H7 (cell line): ENCODE measurements at regions not wholly inside any gene's neighbourhood (a gene's known extent, or its start where the extent isn't known, plus 50 kb on each side); places are given as distances from the start of the nearest gene placed in this dataset.

ENCODE experiments used
- DNase-seq: peaks from one replicate; pipeline ENCODE4 v3.0.0; 2012
- H3K27me3 ChIP-seq: 2 replicates; pipeline ENCODE4 v1.6.0; 2011; ENCODE audit warnings: mild to moderate bottlenecking, low read length; ENCODE audit not compliant: control insufficient read depth, insufficient read depth
- H3K36me3 ChIP-seq: replicated peaks from 2 replicates; pipeline ENCODE4 v1.5.1; 2011; ENCODE audit warnings: low read length; ENCODE audit not compliant: control insufficient read depth, insufficient read depth
- H3K4me3 ChIP-seq: 2 replicates; pipeline ENCODE4 v1.5.1; 2011; ENCODE audit warnings: low read depth, mild to moderate bottlenecking, control low read depth, low read length, moderate library complexity; ENCODE audit not compliant: insufficient read depth

DNA sequence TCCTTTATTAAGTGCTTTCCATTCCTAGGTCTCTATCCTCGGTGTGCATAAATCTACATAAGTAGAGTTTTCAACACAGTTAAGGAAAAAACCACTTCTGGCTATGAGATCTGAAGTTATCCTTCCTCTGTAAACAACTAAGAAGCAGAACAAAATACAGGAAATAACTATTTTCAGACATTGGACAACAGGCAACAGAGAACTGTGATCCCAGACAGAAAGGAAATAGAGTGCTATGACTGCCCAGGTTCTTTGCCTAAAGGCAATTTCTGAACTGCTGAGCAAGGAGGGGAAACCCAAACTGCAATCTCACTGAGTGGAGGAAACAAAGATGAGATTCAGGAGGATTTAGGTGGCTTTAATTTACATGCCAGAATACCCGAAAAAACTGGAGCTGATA is 285.4 kb downstream of the SNX13 start:
- no peak for DNase-seq
- Histone ChIP-seq H3K27me3 (no peaks in the 10 kb centered on the region), H3K36me3 (no peaks in the 10 kb centered on the region), H3K4me3 (no peak overlapping the region)

DNA sequence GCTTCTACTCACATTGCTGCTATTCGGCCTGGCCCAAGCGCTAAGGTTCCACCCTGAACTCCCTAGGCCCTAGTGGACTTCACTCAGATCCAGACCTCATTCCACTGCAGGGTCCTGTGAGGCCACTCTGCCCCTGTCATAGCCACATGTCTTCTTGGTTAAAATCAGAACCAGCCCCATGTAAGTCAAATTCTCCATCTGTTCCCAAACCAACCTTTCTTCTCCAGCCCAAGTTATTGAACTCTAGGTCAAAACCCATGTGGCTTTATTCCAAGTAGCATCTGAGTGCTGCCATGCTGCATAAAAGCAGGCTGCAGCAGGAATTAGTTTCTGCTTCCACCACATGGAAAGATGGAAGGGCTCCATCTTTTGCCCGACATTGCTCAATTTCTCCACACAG is 281.2 kb downstream of the SNX13 start:
- Histone ChIP-seq H3K27me3 (no peaks in the 10 kb centered on the region), H3K36me3 (no peaks in the 10 kb centered on the region), H3K4me3 (no peak overlapping the region)
- DNase-seq, result no peak

DNA sequence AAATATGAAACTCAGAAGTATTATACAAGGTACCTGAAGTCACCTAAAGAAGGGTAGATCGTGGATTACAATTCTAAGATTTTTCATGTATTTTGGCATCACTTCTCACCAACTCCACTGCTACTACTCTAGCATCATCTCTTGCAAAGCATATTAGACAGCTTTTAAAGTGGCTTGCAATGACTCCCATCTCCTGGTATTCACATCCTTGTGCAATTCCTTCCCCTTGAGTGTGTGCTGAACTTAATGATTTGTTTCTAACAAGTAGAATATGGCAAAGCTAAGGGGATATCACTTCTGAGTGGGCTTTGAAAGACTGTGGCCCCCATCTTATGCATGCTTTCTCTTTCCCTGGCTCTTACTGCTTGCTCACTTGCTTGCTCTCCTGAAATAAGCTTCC is 280.2 kb downstream of the SNX13 start:
- no peaks in the 10 kb centered on the region for H3K36me3 ChIP-seq
- H3K4me3 ChIP-seq, result no peak overlapping the region
- no peaks in the 10 kb centered on the region for H3K27me3 ChIP-seq
- DNase-seq, result no peak

GRCh38 chr7:17661982-17662585 is 278.2 kb downstream of the SNX13 start:
- Histone ChIP-seq H3K27me3 (no peaks in the 10 kb centered on the region), H3K36me3 (no peaks in the 10 kb centered on the region), H3K4me3 (no peak overlapping the region)
- no peak for DNase-seq

DNA sequence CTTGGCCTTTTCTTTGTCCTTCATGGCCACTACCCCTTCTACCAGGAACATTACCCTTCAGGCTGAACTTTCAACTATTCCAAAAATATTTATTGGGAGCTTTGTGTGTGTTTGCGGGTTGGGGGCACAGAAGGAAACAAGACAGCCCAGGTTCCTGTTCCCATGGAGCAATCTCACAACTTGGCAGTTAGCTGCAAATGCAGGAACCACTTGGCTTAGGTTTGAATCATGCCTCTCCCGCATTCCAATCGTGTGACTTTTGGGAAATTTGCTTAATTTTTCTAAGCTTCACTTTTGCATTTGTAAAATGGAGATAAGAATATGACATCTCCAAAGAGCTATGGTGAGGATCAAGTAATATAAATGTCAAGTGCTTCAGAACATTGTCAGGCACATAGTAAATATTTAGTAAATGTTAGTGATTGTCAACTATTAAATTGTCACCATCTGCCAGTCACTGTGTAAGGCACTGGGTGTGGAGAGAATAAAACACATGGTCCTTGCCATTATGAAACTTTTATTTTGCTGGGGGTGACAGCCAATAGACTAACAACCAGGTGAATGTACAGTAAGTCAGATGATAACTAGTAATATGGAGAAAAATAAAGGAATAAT is 277.1 kb downstream of the SNX13 start:
- Histone ChIP-seq H3K4me3 (no peak overlapping the region), H3K27me3 (no peaks in the 10 kb centered on the region), H3K36me3 (no peaks in the 10 kb centered on the region)
- no peak for DNase-seq

DNA sequence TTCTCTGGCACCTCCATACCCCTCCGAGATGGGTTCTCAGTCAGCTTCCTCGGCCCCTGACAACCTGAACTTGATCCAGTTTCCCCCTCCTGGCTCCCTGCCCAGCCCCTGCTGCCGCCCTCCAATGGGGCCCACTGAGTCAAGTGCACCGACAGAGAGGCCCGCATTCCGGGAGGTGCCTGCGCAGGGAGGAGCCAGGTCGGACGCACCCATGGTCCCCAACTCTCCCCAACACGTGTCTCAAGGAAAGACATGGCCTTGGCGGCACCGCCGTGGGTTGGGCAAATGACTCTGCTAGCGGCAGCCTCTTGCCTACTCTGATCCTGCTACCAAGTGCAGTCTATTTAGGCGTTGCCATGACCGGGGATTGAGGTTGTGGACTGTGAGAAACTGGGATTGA is 275.3 kb downstream of the SNX13 start:
- no peaks in the 10 kb centered on the region for H3K36me3 ChIP-seq

DNA sequence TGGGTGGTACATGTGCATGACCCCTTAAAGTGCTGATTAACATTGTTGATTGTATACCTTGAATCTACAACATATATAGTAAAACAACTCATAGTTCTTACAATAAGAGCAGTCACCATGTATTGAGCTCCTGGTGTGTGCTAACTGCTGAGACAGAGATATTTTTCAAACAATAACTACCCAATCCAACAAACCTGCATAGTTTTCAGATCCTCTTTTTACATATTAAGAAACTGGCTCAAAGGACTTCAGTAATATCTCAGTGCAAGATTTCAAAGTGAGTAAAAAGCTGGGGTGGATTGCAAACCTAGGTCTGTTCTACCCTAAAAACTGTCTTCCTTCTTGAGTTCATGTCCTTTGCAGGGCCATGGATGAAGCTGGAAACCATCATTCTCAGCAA is 272.2 kb downstream of the SNX13 start:
- no peaks in the 10 kb centered on the region for H3K27me3 ChIP-seq
- DNase-seq, result no peak
- H3K36me3 ChIP-seq, result no peaks in the 10 kb centered on the region
- no peak overlapping the region for H3K4me3 ChIP-seq

More for the DNA sequence above, 275.3 kb downstream of the SNX13 start:
- Histone ChIP-seq H3K27me3 (no peaks in the 10 kb centered on the region), H3K4me3 (no peak overlapping the region)
- no peak for DNase-seq

- no peak for DNase-seq
- no peaks in the 10 kb centered on the region for H3K36me3 ChIP-seq
- no peak overlapping the region for H3K4me3 ChIP-seq
- H3K27me3 ChIP-seq, result no peaks in the 10 kb centered on the region
Measured at GRCh38 chr7:17669204-17669603, 271.1 kb downstream of the SNX13 start.

- no peak overlapping the region for H3K4me3 ChIP-seq
- no peaks in the 10 kb centered on the region for H3K36me3 ChIP-seq
- H3K27me3 ChIP-seq, result no peaks in the 10 kb centered on the region
- no peak for DNase-seq
Measured at GRCh38 chr7:17671956-17672355, 268.3 kb downstream of the SNX13 start.

DNA sequence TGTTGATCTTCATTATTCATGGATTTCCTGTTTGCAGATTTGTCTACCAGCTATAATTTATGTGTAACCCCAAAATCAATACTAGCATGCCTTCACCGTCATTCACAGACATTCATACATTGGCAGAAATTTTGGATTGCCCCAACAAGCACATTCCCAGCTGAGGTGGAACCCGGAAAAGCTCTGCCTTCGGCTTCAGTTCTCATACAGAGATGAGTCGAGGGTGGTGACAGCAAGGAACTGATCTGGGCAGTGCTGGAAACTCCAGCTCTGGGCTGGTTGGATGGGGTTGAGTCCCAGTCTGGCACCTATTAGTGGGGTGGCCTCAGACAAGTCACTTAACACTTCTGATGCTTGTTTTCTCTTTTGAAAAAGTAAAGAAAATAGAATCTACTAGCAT is 267.5 kb downstream of the SNX13 start:
- Histone ChIP-seq H3K36me3 (no peaks in the 10 kb centered on the region), H3K4me3 (no peak overlapping the region), H3K27me3 (no peaks in the 10 kb centered on the region)
- no peak for DNase-seq

GRCh38 chr7:17674166-17674942 is 265.9 kb downstream of the SNX13 start:
- Histone ChIP-seq H3K36me3 (no peaks in the 10 kb centered on the region), H3K4me3 (no peak overlapping the region), H3K27me3 (no peaks in the 10 kb centered on the region)
- no peak for DNase-seq

DNA sequence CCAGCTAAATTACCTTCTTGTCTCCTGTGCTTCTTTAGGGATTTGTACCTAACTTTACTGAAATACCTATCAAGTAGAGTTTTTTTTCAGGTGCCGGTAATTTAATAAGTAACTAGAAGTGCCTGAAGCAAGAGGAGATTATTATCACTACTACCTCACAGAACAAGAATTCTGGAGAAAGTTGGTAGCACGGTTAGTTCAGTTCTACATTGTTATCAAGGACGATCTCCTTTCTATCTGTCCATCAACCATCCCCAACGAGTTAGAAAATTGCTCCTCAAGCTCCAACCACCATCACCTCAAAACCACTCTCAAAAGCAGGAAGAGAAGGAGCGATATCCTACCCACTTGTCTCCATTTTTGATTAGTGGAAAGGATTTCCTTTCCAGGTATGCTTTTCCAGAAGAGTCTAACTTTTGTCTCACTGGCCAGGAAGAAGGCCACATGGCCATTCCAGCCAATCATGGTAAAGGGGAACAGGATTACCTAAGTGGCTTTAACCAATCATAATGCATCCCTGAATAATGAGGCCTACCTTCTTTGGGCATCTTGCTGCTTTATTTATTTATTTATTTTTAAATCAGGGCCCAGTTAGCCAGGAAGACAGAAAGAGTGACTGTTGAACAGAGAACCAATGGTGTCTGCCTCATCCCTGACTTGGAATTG is 265.2 kb downstream of the SNX13 start:
- Histone ChIP-seq H3K4me3 (no peak overlapping the region), H3K36me3 (no peaks in the 10 kb centered on the region), H3K27me3 (no peaks in the 10 kb centered on the region)
- no peak for DNase-seq

DNA sequence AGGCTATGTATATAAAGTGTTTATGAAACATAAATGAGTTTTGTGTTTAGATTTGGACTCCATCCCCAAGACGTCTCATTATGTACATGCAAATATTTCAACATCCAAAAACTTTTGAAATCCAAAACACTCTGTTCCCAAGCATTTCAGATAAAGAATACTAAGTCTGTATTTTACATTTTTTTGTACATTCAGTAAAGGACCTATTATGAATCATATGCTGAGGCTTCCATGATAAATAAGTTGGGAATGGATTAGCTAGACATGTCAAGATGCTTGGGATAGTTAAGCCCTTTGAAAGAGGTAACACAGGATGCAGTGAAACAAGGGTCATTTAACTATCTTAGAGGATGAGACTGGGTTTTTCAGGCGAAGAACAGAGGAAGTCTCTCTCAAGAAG is 262.9 kb downstream of the SNX13 start:
- DNase-seq, result no peak
- Histone ChIP-seq H3K4me3 (no peak overlapping the region), H3K27me3 (no peaks in the 10 kb centered on the region), H3K36me3 (no peaks in the 10 kb centered on the region)

- DNase-seq, result no peak
- Histone ChIP-seq H3K36me3 (no peaks in the 10 kb centered on the region), H3K4me3 (no peak overlapping the region), H3K27me3 (no peaks in the 10 kb centered on the region)
Measured at GRCh38 chr7:17678896-17679295, 261.4 kb downstream of the SNX13 start.

DNA sequence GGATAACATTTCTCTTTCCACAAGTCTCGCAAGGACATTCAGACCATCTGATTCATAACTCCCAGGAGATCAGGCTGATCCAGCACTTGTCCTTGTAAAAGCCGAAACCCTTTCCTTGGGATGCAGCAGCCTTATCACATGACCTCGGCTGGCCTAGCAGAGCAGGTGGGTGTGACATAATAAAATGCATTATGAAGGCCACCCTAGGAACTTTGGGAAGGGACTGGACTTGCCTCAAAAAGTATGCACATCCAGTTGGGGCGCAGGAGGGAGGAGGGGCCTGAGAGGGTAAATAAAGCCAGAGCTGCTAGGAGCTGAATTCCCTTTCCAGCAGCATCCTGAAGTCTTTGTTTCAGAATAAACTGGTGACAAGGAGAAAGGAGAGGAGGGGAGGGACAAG is 260.8 kb downstream of the SNX13 start:
- Histone ChIP-seq H3K4me3 (no peak overlapping the region), H3K27me3 (no peaks in the 10 kb centered on the region), H3K36me3 (no peaks in the 10 kb centered on the region)
- no peak for DNase-seq
